ENCODE measurements at regions not wholly inside any gene's neighbourhood (a gene's known extent, or its start where the extent isn't known, plus 50 kb on each side); places are given as distances from the start of the nearest gene placed in this dataset.

DNA sequence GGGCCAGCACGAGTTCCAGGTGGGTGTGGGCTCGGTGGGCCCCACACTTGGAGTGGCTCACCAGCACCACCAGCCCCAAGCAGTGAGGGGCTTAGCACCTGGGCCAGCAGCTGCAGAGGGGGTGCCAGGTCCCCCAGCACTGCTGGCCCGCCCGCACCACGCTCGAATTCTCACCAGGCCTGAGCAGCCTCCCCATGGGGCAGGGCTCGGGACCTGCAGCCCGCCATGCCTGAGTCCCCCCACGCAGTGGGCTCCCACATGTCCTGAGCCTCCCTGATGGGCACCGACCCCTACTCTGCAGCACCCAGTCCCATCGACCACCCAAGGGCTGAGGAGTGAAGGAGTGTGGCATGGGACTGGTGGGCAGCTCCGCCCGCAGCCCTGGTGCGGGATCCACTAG is 593.4 kb downstream of the GABRG1 start:
- no peak for TF ChIP-seq EP300 (IDR thresholded peaks at IDR 0.05)
- TF ChIP-seq, protein P1, sequence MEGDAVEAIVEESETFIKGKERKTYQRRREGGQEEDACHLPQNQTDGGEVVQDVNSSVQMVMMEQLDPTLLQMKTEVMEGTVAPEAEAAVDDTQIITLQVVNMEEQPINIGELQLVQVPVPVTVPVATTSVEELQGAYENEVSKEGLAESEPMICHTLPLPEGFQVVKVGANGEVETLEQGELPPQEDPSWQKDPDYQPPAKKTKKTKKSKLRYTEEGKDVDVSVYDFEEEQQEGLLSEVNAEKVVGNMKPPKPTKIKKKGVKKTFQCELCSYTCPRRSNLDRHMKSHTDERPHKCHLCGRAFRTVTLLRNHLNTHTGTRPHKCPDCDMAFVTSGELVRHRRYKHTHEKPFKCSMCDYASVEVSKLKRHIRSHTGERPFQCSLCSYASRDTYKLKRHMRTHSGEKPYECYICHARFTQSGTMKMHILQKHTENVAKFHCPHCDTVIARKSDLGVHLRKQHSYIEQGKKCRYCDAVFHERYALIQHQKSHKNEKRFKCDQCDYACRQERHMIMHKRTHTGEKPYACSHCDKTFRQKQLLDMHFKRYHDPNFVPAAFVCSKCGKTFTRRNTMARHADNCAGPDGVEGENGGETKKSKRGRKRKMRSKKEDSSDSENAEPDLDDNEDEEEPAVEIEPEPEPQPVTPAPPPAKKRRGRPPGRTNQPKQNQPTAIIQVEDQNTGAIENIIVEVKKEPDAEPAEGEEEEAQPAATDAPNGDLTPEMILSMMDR (IDR thresholded peaks at IDR 0.05): no peak
- TF ChIP-seq POLR2A (IDR thresholded peaks at IDR 0.05): no peak
- intact Hi-C loops (cut with DNase I): no loop called here
- Histone ChIP-seq H3K4me3 (no peak overlapping the region), H3K36me3 (no peaks in the 10 kb centered on the region), H3K27me3 (no peaks in the 10 kb centered on the region), H3K27ac (no peak overlapping the region), H3K4me1 (ENCODE audit: insufficient read depth) (no peaks in the 10 kb centered on the region), H3K9me3 (no peaks in the 10 kb centered on the region)
- WGBS, 3 donors: 86 to 96% (median 90%) methylated on average over 14 of the region's 14 CpGs
- DNase-seq: no peak

DNA sequence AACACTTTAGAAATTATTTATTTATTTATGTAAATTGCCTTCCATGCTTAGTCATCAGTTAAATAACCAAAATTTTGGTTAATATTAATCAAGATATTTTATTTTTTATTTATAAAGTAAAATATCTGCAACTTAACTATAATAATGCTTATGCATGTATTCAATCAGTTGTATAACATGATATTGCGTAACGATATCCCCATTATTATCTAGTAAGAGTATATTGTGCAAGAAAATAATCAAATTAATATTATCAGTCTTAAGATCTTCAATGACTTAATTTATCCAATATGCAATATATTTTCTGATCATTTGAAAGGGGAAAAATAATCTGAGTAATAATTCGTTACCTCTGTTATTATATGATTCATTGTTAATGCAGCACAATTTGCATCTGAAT is 596.7 kb downstream of the GABRG1 start:
- Histone ChIP-seq H3K4me1 (ENCODE audit: insufficient read depth) (no peaks in the 10 kb centered on the region), H3K36me3 (no peaks in the 10 kb centered on the region), H3K27me3 (no peaks in the 10 kb centered on the region), H3K9me3 (no peaks in the 10 kb centered on the region), H3K4me3 (no peak overlapping the region), H3K27ac (no peak overlapping the region)
- WGBS, 3 donors: 90 to 95% (median 93%) methylated on average over 3 of the region's 3 CpGs
- intact Hi-C loops (cut with DNase I): no loop called here
- TF ChIP-seq, protein P1 (IDR thresholded peaks at IDR 0.05): no peak
- no peak for TF ChIP-seq EP300 (IDR thresholded peaks at IDR 0.05)
- TF ChIP-seq POLR2A (IDR thresholded peaks at IDR 0.05): no peak
- DNase-seq: no peak

DNA sequence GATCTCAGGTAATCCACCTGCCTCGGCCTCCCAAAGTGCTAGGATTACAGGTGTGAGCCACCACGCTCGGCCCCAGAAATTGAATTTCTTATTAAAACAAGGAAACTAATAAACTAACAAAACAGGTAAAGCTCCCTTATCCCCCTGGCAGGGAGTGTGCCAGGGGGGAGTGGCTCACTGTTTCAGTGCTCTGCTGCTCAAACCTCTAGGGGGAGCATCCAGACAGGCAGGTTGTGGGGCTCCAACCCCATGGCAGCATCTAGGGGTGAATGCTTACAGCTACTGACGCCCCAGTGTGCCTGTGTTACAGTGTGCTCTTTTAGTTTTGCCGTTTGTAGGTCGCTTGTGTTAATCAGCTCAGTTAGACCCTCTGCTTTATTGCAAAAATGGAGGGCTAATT is 605.0 kb downstream of the GABRG1 start:
- WGBS, 3 donors: 85 to 91% (median 89%) methylated on average over 6 of the region's 6 CpGs
- H3K27ac ChIP-seq: no peak overlapping the region
- TF ChIP-seq EP300 (IDR thresholded peaks at IDR 0.05): no peak
- TF ChIP-seq, protein P1 (IDR thresholded peaks at IDR 0.05): no peak
- no peak for TF ChIP-seq POLR2A (IDR thresholded peaks at IDR 0.05)
- no peaks in the 10 kb centered on the region for H3K9me3 ChIP-seq
- H3K36me3 ChIP-seq: no peaks in the 10 kb centered on the region
- no peak for DNase-seq
- H3K4me1 ChIP-seq (ENCODE audit: insufficient read depth): no peaks in the 10 kb centered on the region
- no peaks in the 10 kb centered on the region for H3K27me3 ChIP-seq
- intact Hi-C loops (cut with DNase I): no loop called here
- H3K4me3 ChIP-seq: no peak overlapping the region

DNA sequence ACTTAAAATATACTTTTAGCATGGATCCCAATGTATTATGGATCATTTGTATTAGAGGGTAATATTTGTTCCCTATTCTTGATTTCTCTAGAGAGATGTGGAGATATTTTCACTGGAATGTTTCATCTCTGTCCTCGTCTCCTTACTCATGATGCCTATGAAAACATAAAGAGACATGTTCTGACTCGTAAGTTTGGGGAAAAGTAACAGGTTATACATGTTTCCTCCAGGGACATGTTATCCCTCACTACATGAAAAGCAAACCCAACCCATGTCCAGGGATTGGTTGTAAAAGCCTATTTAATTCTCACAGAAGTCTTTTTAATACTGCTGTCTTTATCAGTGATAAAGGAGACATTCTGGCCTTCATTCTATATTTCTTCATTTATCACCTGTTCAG is 621.4 kb downstream of the GABRG1 start:
- TF ChIP-seq POLR2A (IDR thresholded peaks at IDR 0.05) (no peak), EP300 (IDR thresholded peaks at IDR 0.05) (no peak)
- TF ChIP-seq, protein P1 (IDR thresholded peaks at IDR 0.05): no peak
- WGBS, 3 donors: 67 to 71% (median 68%) methylated on average over 2 of the region's 2 CpGs
- intact Hi-C loops (cut with DNase I): no loop called here
- Histone ChIP-seq H3K4me1 (ENCODE audit: insufficient read depth) (no peaks in the 10 kb centered on the region), H3K4me3 (no peak overlapping the region), H3K27ac (no peak overlapping the region), H3K36me3 (no peaks in the 10 kb centered on the region), H3K27me3 (no peaks in the 10 kb centered on the region), H3K9me3 (no peaks in the 10 kb centered on the region)
- no peak for DNase-seq

DNA sequence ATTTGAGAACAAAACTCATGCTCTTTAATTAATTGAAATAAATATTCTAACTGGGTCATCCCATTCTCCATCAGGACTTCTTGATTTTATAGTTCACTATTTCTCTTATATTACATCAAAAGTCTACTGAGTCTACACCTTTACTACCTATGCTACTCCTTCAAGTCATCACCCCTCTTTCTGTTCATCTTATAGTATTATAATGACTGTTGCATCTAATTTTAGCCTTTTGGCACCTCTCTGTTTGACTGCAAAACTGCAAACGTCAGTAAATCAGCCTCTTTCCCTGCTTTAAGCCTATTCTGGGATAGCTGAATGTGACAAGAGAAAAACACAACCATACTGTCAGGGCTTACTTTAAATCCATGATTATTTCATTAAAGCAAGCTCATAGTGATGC is 639.1 kb downstream of the GABRG1 start:
- Histone ChIP-seq H3K36me3 (no peaks in the 10 kb centered on the region), H3K9me3 (no peaks in the 10 kb centered on the region), H3K27ac (no peak overlapping the region), H3K4me1 (ENCODE audit: insufficient read depth) (no peaks in the 10 kb centered on the region), H3K4me3 (no peak overlapping the region), H3K27me3 (no peaks in the 10 kb centered on the region)
- WGBS, 3 donors: 35 to 38% (median 36%) methylated on average over 1 of the region's 1 CpG
- TF ChIP-seq EP300 (IDR thresholded peaks at IDR 0.05): no peak
- TF ChIP-seq POLR2A (IDR thresholded peaks at IDR 0.05): no peak
- TF ChIP-seq, protein P1 (IDR thresholded peaks at IDR 0.05): no peak
- intact Hi-C loops (cut with DNase I): no loop called here
- DNase-seq: no peak
